Osteoblast (primary cell): ENCODE measurements at regions not wholly inside any gene's neighbourhood (a gene's known extent, or its start where the extent isn't known, plus 50 kb on each side); places are given as distances from the start of the nearest gene placed in this dataset.
"Not testable (repeated sequence)": the region's sequence is repeated elsewhere in the genome, so short reads cannot be mapped to it uniquely, and the experiment has no call there.

Experiments
- DNase-seq: peaks from one replicate; pipeline ENCODE4 v3.0.0; 2011; ENCODE audit warnings: low spot score, mixed read lengths; ENCODE audit not compliant: insufficient read length; ENCODE audit errors: missing footprints
- H2AFZ ChIP-seq: 2 replicates; pipeline ENCODE4 v1.6.0; 2011; ENCODE audit warnings: mild to moderate bottlenecking, low read length
- H3K27ac ChIP-seq: 2 replicates; pipeline ENCODE4 v1.5.1; 2011; ENCODE audit warnings: mild to moderate bottlenecking, low read depth, low read length, moderate library complexity
- H3K27me3 ChIP-seq: 2 replicates; pipeline ENCODE4 v1.6.0; 2012; ENCODE audit warnings: mild to moderate bottlenecking, control low read depth, inconsistent platforms, low read length, moderate library complexity; ENCODE audit not compliant: insufficient read depth
- H3K36me3 ChIP-seq: 2 replicates; pipeline ENCODE4 v1.5.1; 2011; ENCODE audit warnings: mild to moderate bottlenecking, low read length, control low read depth, moderate library complexity; ENCODE audit not compliant: insufficient read depth
- H3K4me1 ChIP-seq: 2 replicates; pipeline ENCODE4 v1.5.1; 2011; ENCODE audit warnings: mild to moderate bottlenecking, low read length, control low read depth, moderate library complexity; ENCODE audit not compliant: insufficient read depth
- H3K4me2 ChIP-seq: 2 replicates; pipeline ENCODE4 v1.6.0; 2011; ENCODE audit warnings: mild to moderate bottlenecking, low read length; ENCODE audit not compliant: insufficient read depth
- H3K4me3 ChIP-seq: fragments of 200-600 bp; sonication (generic); 3 replicates; pipeline ENCODE4 v1.5.1; 2012; ENCODE audit warnings: mild to moderate bottlenecking, low read length, inconsistent platforms; ENCODE audit not compliant: insufficient read depth
- H3K79me2 ChIP-seq: 2 replicates; pipeline ENCODE4 v1.6.0; 2012; ENCODE audit warnings: mild to moderate bottlenecking, low read length, control low read depth, inconsistent platforms; ENCODE audit not compliant: insufficient read depth
- H3K9me3 ChIP-seq: 2 replicates; pipeline ENCODE4 v1.5.1; 2011; ENCODE audit warnings: low read depth, low read length, control low read depth
- H4K20me1 ChIP-seq: 2 replicates; pipeline ENCODE4 v1.6.0; 2012; ENCODE audit warnings: mild to moderate bottlenecking, low read length, control low read depth; ENCODE audit not compliant: insufficient read depth
- TF ChIP-seq, protein P1 (sequence below): IDR thresholded peaks from 2 replicates; pipeline ENCODE4 v1.5.1; 2011; ENCODE audit warnings: mild to moderate bottlenecking, low read depth, low read length, moderate library complexity; ENCODE audit errors: extremely low read depth

- TF ChIP-seq, protein P1, sequence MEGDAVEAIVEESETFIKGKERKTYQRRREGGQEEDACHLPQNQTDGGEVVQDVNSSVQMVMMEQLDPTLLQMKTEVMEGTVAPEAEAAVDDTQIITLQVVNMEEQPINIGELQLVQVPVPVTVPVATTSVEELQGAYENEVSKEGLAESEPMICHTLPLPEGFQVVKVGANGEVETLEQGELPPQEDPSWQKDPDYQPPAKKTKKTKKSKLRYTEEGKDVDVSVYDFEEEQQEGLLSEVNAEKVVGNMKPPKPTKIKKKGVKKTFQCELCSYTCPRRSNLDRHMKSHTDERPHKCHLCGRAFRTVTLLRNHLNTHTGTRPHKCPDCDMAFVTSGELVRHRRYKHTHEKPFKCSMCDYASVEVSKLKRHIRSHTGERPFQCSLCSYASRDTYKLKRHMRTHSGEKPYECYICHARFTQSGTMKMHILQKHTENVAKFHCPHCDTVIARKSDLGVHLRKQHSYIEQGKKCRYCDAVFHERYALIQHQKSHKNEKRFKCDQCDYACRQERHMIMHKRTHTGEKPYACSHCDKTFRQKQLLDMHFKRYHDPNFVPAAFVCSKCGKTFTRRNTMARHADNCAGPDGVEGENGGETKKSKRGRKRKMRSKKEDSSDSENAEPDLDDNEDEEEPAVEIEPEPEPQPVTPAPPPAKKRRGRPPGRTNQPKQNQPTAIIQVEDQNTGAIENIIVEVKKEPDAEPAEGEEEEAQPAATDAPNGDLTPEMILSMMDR, result no peak
- Histone ChIP-seq H3K27me3 (no peaks in the 10 kb centered on the region), H3K4me3 (no peak overlapping the region), H3K9me3 (peaks cover 6% of the 10 kb centered on the region), H3K4me2 (no peak overlapping the region), H4K20me1 (no peaks in the 10 kb centered on the region), H3K79me2 (no peaks in the 10 kb centered on the region), H3K27ac (no peak overlapping the region), H2AFZ (no peak overlapping the region), H3K4me1 (no peaks in the 10 kb centered on the region), H3K36me3 (no peaks in the 10 kb centered on the region)
- no peak for DNase-seq
Observed at GRCh38 chr16:6701096-6701495, 631.5 kb upstream of the RBFOX1 start.

- no peaks in the 10 kb centered on the region for H3K4me1 ChIP-seq
- H2AFZ ChIP-seq, result no peak overlapping the region
- no peaks in the 10 kb centered on the region for H4K20me1 ChIP-seq
- no peak for DNase-seq
- no peaks in the 10 kb centered on the region for H3K36me3 ChIP-seq
- no peak overlapping the region for H3K4me3 ChIP-seq
- no peaks in the 10 kb centered on the region for H3K79me2 ChIP-seq
- H3K9me3 ChIP-seq, result peaks cover 10% of the 10 kb centered on the region
- no peak overlapping the region for H3K27ac ChIP-seq
- H3K27me3 ChIP-seq, result no peaks in the 10 kb centered on the region
- TF ChIP-seq, protein P1, result no peak
- H3K4me2 ChIP-seq, result no peak overlapping the region
Observed at GRCh38 chr16:6698548-6698947, 634.1 kb upstream of the RBFOX1 start.

DNA sequence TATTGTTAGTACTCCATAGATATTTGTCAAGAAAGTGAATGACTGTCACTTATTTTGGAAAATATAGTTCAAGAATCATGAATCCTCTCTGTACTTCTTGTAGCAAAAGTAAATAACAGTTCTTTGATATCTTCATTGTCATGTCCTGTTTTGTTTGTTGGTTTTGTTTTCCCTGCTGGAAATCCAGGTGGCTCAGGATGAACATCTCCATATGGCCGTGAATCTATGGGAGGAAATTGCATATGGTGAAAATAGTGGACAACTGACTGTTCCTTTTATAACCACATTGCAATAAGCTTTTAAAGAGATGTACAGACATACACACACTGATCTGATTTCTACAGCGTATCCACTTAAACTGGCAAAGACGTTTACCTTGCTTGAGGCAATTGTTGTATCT is 637.0 kb upstream of the RBFOX1 start:
- TF ChIP-seq, protein P1, result no peak
- no peaks in the 10 kb centered on the region for H3K4me1 ChIP-seq
- no peaks in the 10 kb centered on the region for H3K79me2 ChIP-seq
- no peaks in the 10 kb centered on the region for H3K36me3 ChIP-seq
- H3K27me3 ChIP-seq, result no peaks in the 10 kb centered on the region
- no peak for DNase-seq
- H3K4me3 ChIP-seq, result no peak overlapping the region
- H2AFZ ChIP-seq, result no peak overlapping the region
- peaks cover 16% of the 10 kb centered on the region for H3K9me3 ChIP-seq
- no peaks in the 10 kb centered on the region for H4K20me1 ChIP-seq
- H3K4me2 ChIP-seq, result no peak overlapping the region
- H3K27ac ChIP-seq, result no peak overlapping the region

GRCh38 chr16:6694636-6695035 is 638.0 kb upstream of the RBFOX1 start:
- Histone ChIP-seq H3K27ac (no peak overlapping the region), H3K27me3 (no peaks in the 10 kb centered on the region)

GRCh38 chr16:6693418-6693817 is 639.2 kb upstream of the RBFOX1 start:
- H3K27ac ChIP-seq, H3K4me1 ChIP-seq, H3K4me2 ChIP-seq, DNase-seq, H4K20me1 ChIP-seq, H3K79me2 ChIP-seq, H3K4me3 ChIP-seq, H3K36me3 ChIP-seq, H3K27me3 ChIP-seq, H2AFZ ChIP-seq: not testable (repeated sequence)
- peaks cover 10% of the 10 kb centered on the region for H3K9me3 ChIP-seq

More at GRCh38 chr16:6694636-6695035, 638.0 kb upstream of the RBFOX1 start:
- peaks cover 14% of the 10 kb centered on the region for H3K9me3 ChIP-seq
- no peaks in the 10 kb centered on the region for H4K20me1 ChIP-seq
- H3K4me1 ChIP-seq, result no peaks in the 10 kb centered on the region
- H3K4me2 ChIP-seq, result no peak overlapping the region
- DNase-seq, result no peak
- no peaks in the 10 kb centered on the region for H3K79me2 ChIP-seq
- H3K36me3 ChIP-seq, result no peaks in the 10 kb centered on the region
- TF ChIP-seq, protein P1, result no peak
- no peak overlapping the region for H2AFZ ChIP-seq
- H3K4me3 ChIP-seq, result no peak overlapping the region
